NCI-H774 (cell line): ENCODE measurements at regions not wholly inside any gene's neighbourhood (a gene's known extent, or its start where the extent isn't known, plus 50 kb on each side); places are given as distances from the start of the nearest gene placed in this dataset.
"Not testable (repeated sequence)": the region's sequence is repeated elsewhere in the genome, so short reads cannot be mapped to it uniquely, and the experiment has no call there.

ENCODE experiments used
- DNase-seq: peaks from one replicate; lab custom pipeline; 2025; lab: John Stamatoyannopoulos, UW

DNA sequence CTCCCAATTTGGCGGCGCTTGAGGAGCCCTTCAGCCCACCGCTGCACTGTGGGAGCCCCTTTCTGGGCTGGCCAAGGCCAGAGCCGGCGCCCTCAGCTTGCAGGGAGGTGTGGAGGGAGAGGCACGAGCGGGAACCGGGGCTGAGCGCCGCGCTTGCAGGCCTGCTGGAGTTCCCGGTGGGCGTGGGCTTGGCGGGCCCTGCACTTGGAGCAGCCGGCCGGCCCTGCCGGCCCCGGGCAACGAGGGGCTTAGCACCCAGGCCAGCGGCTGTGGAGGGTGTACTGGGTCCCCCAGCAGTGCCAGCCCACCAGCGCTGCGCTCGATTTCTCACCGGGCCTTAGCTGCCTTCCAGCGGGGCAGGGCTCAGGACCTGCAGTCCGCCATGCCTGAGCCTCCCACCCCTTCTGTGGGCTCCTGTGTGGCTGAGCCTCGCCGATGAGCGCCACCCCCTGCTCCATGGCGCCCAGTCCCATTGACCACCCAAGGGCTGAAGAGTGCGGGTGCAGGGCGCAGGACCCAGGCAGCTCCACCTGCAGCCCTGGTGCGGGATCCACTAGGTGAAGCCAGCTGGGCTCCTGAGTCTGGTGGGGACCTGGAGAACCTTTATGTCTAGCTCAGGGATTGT, 815.4 kb upstream of the B3GALT2 start:
- not testable (repeated sequence) for DNase-seq

DNA sequence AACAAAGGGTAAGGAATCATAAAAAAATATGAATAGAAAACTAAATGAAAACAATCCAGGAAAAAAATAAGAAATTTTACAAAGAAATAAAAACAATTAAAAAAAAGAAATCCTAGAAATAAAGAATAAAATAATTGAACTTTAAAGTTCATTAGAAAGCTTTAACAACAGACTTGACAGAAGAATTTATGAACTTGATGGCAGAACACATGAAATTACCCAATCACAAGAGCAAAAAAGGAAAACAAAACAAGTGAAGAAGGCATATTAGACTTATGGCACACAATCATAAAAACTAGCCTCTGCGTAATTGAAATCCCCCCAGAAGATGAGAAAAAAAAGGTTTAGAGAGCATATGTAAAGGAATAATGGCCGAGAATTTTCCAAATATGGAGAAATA, 802.5 kb upstream of the B3GALT2 start:
- DNase-seq, result no peak

GRCh38 chr1:193979219-193979618, 792.8 kb upstream of the B3GALT2 start:
- no peak for DNase-seq

DNA sequence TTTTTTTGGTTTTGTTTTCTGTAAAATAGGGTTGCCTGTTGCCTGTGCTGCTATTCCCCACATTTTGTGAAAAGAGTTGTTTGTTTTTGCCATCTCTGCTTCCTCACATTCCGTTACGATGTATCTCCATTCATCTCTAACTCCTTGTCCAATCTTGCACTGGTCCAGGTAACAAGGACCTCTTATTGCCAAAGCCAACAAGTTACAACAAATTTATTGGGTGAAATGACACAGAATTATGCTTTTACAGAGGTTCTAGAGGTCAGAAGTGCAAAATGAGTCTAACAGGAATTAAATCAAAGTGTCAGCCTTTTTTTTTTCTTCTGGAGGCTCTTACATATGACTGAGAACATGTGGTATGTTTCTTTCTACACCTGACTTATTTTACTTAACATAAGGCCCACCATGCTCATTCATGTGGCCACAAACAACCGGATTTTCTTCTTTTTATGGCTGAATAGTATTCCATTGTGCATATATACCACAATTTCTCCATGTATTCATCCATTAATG, 787.9 kb upstream of the B3GALT2 start:
- DNase-seq, result no peak

GRCh38 chr1:193973428-193973827, 787.0 kb upstream of the B3GALT2 start:
- DNase-seq, result no peak

- DNase-seq, result no peak
These were observed 785.2 kb upstream of the B3GALT2 start for GRCh38 chr1:193971595-193971994.

- DNase-seq, result no peak
These were observed 774.1 kb upstream of the B3GALT2 start for GRCh38 chr1:193960499-193960898.

- no peak for DNase-seq
These were observed 773.6 kb upstream of the B3GALT2 start for GRCh38 chr1:193960040-193960439.

DNA sequence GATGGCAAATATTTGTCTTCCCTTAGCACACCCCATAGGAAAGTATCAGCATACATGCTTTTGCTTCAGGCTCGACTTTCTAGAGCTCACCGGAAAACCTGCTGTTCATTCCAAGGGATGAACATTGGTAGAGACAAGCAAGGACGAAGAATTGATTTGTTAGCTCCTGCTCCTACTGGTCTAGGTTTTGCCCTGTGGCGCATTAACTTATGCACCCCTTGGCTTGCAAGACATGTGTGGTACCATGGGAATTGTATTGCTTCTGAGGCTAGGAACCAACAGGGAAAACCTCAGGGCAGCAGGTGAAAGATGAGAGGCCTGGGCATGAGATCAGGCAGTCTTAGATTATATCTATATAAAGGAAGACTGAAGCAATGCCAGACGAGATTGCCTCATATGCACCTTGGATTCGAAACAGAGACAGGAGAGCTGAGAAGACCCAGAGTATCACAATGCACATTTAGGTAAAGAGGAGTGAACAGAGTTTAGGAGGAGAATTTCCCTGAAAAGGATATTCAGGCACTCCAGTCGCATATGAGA, 771.2 kb upstream of the B3GALT2 start:
- DNase-seq, result no peak

GRCh38 chr1:193952778-193953374, 766.5 kb upstream of the B3GALT2 start:
- DNase-seq, result no peak

DNA sequence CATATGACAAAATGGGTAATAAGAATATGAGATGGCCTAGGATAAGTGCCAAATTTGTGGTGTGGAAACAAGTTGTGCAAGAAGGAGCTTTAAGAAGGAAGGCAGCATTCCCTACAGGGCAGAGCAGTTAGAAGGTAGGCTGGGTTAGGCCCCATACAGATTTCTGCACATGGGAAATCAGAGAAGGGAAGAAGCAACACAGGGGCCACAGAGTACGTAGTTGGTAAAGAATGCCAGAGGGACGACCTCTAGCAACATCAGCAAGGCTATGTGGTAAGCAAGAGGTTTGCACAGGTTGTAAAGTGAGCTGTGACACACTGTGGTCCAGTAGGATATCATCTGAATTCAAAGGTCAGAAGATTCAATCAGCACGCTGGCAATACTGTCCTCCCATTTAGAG, 765.6 kb upstream of the B3GALT2 start:
- DNase-seq, result no peak

- no peak for DNase-seq
These were observed 758.0 kb upstream of the B3GALT2 start for GRCh38 chr1:193944454-193944853.

DNA sequence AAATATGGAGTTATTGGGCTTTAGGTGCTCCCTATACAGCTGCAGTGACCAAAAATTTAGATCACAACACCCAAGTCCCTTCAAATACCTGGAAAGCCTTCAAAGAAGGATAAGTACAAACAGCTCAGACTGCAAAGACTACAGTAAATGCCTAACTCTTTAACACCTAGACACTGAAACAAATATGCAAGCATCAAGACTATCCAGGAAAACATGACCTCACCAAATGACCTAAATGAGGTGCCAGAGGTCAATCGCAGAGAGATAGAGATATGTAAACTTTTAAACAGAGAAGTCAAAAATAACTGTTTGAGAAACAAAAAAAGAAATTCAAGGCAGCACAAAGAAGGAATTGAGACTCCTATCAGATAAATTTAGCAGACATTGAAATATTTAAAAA, 753.8 kb upstream of the B3GALT2 start:
- DNase-seq, result no peak

DNA sequence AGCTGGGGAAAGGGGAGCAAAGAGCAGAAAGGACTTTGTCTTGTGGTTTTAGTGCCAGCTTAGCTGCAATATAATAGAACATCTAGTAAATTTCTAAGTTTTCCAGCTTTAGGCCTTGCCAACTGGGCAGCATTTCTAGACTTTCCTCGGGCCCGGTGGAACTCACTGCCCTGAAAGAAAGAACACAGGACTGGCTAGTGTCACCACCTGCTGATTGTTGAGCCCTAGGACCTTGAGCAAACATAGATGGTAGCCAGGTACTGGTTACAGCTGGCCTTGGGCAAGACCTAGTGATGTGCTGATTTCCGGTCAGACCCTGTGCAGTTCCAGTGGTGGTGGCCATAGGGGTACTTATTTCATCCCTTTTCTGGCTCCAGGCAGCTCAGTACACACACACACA, 753.2 kb upstream of the B3GALT2 start:
- DNase-seq, result no peak

DNA sequence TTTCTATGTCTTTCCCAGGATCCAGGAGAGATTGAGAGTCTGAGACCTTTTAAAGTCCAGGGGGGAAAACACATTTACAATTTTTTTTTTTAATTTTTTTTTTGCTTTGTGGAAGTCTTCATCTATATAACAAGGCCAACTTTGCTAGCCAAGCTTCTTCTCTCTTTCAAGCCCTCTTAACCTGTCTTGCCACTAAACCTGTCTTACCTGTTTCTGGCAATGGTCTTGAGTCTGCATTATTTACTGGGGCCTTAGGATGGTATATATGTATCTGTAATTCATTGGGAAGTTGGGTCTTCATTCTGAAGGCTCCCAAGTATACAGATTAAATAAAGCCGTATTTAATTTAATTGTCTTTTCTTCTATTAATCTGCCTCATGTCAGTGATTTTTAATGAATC, 750.9 kb upstream of the B3GALT2 start:
- no peak for DNase-seq

GRCh38 chr1:193932979-193933378, 746.6 kb upstream of the B3GALT2 start:
- no peak for DNase-seq

DNA sequence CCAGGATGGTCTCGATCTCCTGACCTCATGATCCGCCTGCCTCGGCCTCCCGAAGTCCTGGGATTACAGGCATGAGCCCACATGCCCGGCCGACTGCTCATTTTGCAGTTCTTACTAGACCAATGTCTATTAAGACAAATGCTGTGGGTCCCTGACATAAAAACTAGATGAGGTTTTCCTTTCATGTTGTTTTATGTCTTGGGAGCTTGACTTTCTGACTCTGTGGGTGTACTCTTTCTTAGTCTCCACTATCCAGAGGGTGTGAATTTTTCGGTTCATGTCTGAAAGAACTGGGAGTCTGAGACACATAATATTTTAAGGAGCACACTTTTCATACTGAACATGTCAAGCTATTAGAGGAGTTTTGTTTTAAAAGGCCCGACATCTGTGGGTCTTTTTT, 744.9 kb upstream of the B3GALT2 start:
- no peak for DNase-seq

DNA sequence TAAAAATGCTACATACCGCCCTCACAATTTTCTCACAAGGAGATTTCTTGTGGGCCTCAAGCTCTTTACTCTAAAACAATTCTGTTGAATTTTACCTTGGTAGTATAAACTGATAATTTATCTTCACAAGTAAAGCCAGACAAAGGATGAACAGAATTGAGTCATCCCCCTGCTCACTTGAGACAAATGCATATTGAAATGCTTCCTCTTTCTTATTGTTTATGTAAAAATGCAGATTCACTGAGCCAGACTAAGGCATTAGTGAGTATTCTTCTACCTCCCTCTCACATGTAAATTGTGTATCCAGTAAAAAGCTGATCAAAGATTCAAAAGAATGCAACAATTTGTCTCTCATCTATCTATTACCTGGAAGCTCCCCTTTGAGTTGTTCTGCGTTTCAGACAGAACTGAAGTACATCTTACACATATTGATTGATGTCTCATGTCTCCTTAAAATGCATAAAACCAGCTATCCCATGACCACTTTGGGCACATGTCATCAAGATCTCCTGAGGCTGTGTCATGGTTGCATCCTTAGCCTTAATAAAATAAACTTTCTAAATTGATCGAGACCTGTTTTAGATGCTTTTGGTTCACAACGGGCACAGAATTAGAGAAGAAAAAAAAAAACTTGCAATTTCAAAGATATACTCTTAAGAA, 743.1 kb upstream of the B3GALT2 start:
- no peak for DNase-seq

- no peak for DNase-seq
These were observed 741.1 kb upstream of the B3GALT2 start for GRCh38 chr1:193927550-193927949.

DNA sequence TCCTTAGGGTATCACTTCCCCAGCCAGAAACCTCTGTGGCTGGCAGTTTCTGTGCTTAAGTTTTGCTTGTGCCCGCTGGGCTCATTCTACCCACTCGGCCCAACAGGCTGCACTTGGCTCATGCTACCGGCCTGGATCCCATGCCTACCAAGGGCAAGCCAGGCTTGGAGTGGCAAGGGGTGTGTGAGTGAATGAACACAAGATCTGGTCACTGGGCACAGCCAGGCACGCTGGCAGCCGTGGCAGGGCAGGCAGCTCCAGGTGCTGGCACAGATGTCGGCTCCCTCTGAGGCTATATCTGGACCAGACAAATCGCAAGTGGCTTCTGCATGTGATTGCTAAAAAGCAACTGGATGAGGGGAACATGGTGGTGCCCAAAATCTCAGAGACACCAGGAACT, 740.5 kb upstream of the B3GALT2 start:
- DNase-seq, result no peak

DNA sequence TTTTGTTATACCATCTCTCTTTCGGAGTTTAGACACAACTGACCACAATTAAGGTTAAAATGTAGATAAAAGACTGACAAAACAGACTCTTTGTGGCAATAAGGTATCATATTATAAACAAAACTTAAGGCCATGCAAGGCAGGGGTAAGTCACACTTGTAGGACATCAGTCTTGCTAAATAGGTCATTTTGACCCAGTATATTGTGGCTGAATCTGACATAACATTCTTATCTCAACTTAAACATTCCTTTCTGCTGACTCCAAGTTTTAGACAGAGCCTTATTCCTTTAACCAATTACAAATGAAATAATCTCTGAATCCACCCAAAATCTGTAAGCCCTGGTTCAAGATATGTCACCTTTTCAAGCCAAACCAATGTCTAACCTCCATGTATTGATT, 733.4 kb upstream of the B3GALT2 start:
- DNase-seq, result no peak

- DNase-seq, result no peak
These were observed 730.0 kb upstream of the B3GALT2 start for GRCh38 chr1:193916452-193916851.

DNA sequence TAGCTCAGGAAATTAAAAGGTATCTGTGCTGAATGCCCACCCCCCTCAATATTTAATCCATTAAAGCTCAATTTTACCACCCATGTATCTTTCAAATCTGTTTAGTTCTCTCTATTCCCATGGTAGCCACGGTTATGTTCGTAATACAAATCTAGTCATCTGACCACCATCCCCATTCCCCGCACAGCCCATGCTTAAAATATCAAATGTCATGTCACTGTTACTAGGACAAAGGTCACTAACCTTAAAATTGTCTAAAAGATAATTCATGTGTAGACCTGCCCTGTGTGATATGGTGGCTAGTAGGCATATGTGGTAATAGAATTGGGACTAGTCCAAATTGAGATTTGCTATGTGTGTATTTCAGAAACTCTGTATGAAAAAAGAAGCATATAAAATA, 728.5 kb upstream of the B3GALT2 start:
- no peak for DNase-seq
